Glutamatergic neuron (in vitro differentiated cells): ENCODE measurements at regions not wholly inside any gene's neighbourhood (a gene's known extent, or its start where the extent isn't known, plus 50 kb on each side); places are given as distances from the start of the nearest gene placed in this dataset.

Source experiments
- DNase-seq: peaks from one replicate; pipeline ENCODE4 v3.0.0; 2022
- H3K27ac Mint-ChIP-seq: one replicate; pipeline ENCODE4 v1.8.0; 2020; ENCODE audit warnings: mild to moderate bottlenecking, mixed read lengths, inconsistent platforms; ENCODE audit not compliant: unreplicated experiment
- H3K27me3 Mint-ChIP-seq: one replicate; pipeline ENCODE4 v1.8.0; 2020; ENCODE audit warnings: mild to moderate bottlenecking, moderate library complexity, mixed read lengths, inconsistent platforms; ENCODE audit not compliant: unreplicated experiment
- H3K36me3 Mint-ChIP-seq: one replicate; pipeline ENCODE4 v1.8.0; 2020; ENCODE audit warnings: mild to moderate bottlenecking, mixed read lengths, inconsistent platforms; ENCODE audit not compliant: unreplicated experiment
- H3K4me1 Mint-ChIP-seq: one replicate; pipeline ENCODE4 v1.8.0; 2020; ENCODE audit warnings: mild to moderate bottlenecking, low read depth, mixed read lengths, inconsistent platforms; ENCODE audit not compliant: unreplicated experiment
- H3K4me3 Mint-ChIP-seq: one replicate; pipeline ENCODE4 v1.8.0; 2020; ENCODE audit warnings: mild to moderate bottlenecking, mixed read lengths, inconsistent platforms; ENCODE audit not compliant: unreplicated experiment
- H3K9me3 Mint-ChIP-seq: one replicate; pipeline ENCODE4 v1.8.0; 2020; ENCODE audit warnings: mild to moderate bottlenecking, moderate library complexity, mixed read lengths, inconsistent platforms; ENCODE audit not compliant: unreplicated experiment
- TF ChIP-seq, protein P1 (sequence below): fragments of 200-600 bp; sonication (generic); IDR thresholded peaks from one replicate; pipeline ENCODE4 v1.5.0; 2021; ENCODE audit not compliant: partially characterized antibody, unreplicated experiment

DNA sequence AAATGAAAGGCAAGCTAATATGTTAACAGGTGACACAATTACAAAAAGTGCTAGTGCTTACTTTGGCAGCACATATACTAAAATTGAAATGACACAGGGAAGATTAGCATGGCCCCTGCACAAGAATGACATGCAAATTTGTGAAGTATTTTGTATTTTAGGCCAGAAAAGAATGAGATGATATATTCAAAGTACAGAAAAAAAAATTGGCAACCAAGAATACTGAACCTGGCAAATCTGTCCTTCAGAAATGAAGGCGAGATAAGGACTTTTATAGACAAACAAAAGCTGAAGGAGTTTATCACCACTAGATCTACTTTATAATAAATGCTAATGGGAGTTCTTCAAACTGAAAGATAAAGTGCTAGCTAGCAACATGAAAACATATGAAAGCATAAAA is 350.0 kb upstream of the POU3F1 start:
- Mint-ChIP-seq H3K4me1 (no peaks in the 10 kb centered on the region), H3K9me3 (peaks cover 2% of the 10 kb centered on the region), H3K27ac (no peak overlapping the region), H3K27me3 (no peaks in the 10 kb centered on the region), H3K36me3 (peaks cover 13% of the 10 kb centered on the region), H3K4me3 (no peak overlapping the region)
- DNase-seq, result no peak
- TF ChIP-seq, protein P1, sequence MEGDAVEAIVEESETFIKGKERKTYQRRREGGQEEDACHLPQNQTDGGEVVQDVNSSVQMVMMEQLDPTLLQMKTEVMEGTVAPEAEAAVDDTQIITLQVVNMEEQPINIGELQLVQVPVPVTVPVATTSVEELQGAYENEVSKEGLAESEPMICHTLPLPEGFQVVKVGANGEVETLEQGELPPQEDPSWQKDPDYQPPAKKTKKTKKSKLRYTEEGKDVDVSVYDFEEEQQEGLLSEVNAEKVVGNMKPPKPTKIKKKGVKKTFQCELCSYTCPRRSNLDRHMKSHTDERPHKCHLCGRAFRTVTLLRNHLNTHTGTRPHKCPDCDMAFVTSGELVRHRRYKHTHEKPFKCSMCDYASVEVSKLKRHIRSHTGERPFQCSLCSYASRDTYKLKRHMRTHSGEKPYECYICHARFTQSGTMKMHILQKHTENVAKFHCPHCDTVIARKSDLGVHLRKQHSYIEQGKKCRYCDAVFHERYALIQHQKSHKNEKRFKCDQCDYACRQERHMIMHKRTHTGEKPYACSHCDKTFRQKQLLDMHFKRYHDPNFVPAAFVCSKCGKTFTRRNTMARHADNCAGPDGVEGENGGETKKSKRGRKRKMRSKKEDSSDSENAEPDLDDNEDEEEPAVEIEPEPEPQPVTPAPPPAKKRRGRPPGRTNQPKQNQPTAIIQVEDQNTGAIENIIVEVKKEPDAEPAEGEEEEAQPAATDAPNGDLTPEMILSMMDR, result no peak

GRCh38 chr1:38394303-38394702 is 347.7 kb upstream of the POU3F1 start:
- no peak overlapping the region for H3K27ac Mint-ChIP-seq
- no peaks in the 10 kb centered on the region for H3K27me3 Mint-ChIP-seq
- no peak for DNase-seq
- H3K36me3 Mint-ChIP-seq, result peaks cover 23% of the 10 kb centered on the region
- H3K4me1 Mint-ChIP-seq, result no peaks in the 10 kb centered on the region
- H3K4me3 Mint-ChIP-seq, result no peak overlapping the region
- TF ChIP-seq, protein P1, result no peak
- peaks cover 2% of the 10 kb centered on the region for H3K9me3 Mint-ChIP-seq

DNA sequence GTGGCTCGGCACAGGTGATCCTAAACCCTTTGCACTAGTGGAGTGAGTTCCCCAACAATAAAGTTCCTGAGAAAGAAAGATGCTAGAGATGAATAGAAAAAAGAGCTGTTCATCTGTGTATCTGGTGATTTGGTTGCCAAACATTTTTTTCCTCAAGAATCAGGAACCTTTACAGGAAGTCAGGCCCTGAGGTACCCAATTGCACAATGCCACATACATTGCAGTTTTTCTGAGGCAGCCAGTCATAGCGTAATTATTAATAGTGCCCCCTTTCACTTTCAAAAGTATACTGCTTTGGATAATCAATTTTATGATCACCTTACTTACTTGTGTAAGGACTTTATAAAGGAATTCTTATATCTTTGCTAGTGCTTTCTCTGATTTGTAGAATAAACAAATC is 346.3 kb upstream of the POU3F1 start:
- Mint-ChIP-seq H3K36me3 (peaks cover 23% of the 10 kb centered on the region), H3K27ac (no peak overlapping the region)

GRCh38 chr1:38381256-38381655 is 334.7 kb upstream of the POU3F1 start:
- TF ChIP-seq, protein P1, result no peak
- DNase-seq, result no peak
- Mint-ChIP-seq H3K27ac (no peak overlapping the region), H3K27me3 (no peaks in the 10 kb centered on the region), H3K36me3 (no peaks in the 10 kb centered on the region), H3K4me3 (no peak overlapping the region), H3K4me1 (no peaks in the 10 kb centered on the region), H3K9me3 (no peaks in the 10 kb centered on the region)

More for the DNA sequence above, 346.3 kb upstream of the POU3F1 start:
- no peak overlapping the region for H3K4me3 Mint-ChIP-seq
- DNase-seq, result no peak
- peaks cover 2% of the 10 kb centered on the region for H3K9me3 Mint-ChIP-seq
- no peaks in the 10 kb centered on the region for H3K27me3 Mint-ChIP-seq
- TF ChIP-seq, protein P1, result no peak
- no peaks in the 10 kb centered on the region for H3K4me1 Mint-ChIP-seq

- no peak for DNase-seq
- Mint-ChIP-seq H3K27me3 (no peaks in the 10 kb centered on the region), H3K4me1 (no peaks in the 10 kb centered on the region), H3K4me3 (no peak overlapping the region), H3K9me3 (peaks cover 4% of the 10 kb centered on the region), H3K36me3 (peaks cover 17% of the 10 kb centered on the region), H3K27ac (no peak overlapping the region)
- TF ChIP-seq, protein P1, result no peak
Observed at GRCh38 chr1:38376577-38376976, 330.0 kb upstream of the POU3F1 start.
